ENCODE measurements at regions not wholly inside any gene's neighbourhood (a gene's known extent, or its start where the extent isn't known, plus 50 kb on each side); places are given as distances from the start of the nearest gene placed in this dataset.

DNA sequence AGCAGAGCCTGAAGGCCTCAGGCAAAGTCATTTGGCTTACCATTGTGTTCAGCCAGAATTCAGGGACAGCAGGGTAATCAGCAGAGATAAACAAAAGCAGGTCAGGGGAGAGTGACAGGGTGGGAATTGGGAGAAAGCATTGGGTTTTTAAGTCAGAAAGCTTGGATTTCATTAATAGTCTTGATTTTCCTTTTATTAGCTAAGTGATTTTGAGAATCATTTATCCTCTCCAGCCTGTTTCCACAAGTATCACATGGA lies 410.1 kb downstream of the HNRNPD start:
- DNase-seq (no peak), ATAC-seq (no peak)
- H3K27me3 ChIP-seq (ENCODE audit: control insufficient read depth, insufficient read depth, low read length), result no peaks in the 10 kb centered on the region
- no peak overlapping the region for H3K4me3 ChIP-seq (ENCODE audit: low read length)
- H3K4me1 Mint-ChIP-seq, result no peaks in the 10 kb centered on the region
- no peaks in the 10 kb centered on the region for H3K36me3 ChIP-seq (ENCODE audit: control insufficient read depth, insufficient read depth, low read length)
- H3K4me1 ChIP-seq (ENCODE audit: control insufficient read depth, insufficient read depth, low read length), result no peaks in the 10 kb centered on the region
- no peak overlapping the region for H3K27ac ChIP-seq (ENCODE audit: low read length)
- no peak overlapping the region for H3K27ac Mint-ChIP-seq
- H3K36me3 Mint-ChIP-seq, result no peaks in the 10 kb centered on the region
- intact Hi-C loops (cut with micrococcal nuclease), result no loop called here
- H3K9me3 ChIP-seq (ENCODE audit: control insufficient read depth, insufficient read depth, low read length), result no peaks in the 10 kb centered on the region
- no peaks in the 10 kb centered on the region for H3K9me3 Mint-ChIP-seq
- TF ChIP-seq CTCF (IDR thresholded peaks at IDR 0.05), result no peak
- H3K4me3 Mint-ChIP-seq, result no peak overlapping the region
- H3K27me3 Mint-ChIP-seq (ENCODE audit: low read depth in 2 of 2), result peaks cover 7% of the 10 kb centered on the region in 2 donors

DNA sequence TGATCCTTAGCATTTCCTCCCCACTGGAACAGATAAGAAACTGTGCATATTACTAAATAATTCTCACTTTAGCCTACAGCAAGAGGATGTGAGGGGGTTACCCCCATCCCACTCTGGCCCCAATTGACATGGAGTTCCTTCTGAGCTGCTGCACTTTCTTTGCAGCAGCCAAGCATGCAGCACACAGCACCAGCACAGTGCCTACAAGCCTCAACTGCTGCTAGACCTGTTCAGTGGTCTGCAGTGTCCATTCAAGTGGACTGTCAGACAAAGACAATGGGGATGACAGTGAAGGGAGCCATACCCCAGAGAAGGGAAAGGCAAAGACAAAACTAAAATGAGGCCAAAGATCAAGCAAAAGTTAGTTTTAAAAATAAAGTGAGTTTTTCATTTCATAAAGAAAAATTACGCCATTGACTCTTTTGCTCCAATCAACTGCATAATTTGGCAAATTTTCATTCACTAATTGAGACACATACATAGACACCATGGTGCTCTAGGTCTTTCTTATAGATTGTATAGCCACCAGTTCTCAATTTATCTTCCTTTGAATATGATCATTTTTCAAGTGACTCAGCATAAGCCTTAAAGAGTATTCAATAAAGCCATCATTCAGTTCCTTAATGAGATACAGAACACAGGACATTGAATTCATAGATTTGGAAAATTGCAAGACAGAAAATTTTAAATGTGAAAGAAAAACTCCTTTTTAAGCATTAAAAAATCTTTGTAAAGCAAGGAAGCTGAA lies 410.6 kb downstream of the HNRNPD start:
- H3K27me3 ChIP-seq (ENCODE audit: control insufficient read depth, insufficient read depth, low read length), result no peaks in the 10 kb centered on the region
- no peak overlapping the region for H3K4me3 ChIP-seq (ENCODE audit: low read length)
- H3K36me3 ChIP-seq (ENCODE audit: control insufficient read depth, insufficient read depth, low read length), result no peaks in the 10 kb centered on the region
- Mint-ChIP-seq H3K27ac (no peak overlapping the region), H3K4me3 (no peak overlapping the region), H3K9me3 (no peaks in the 10 kb centered on the region), H3K36me3 (no peaks in the 10 kb centered on the region), H3K4me1 (no peaks in the 10 kb centered on the region), H3K27me3 (ENCODE audit: low read depth in 2 of 2) (peaks cover 7% of the 10 kb centered on the region in 2 donors)
- no peak for TF ChIP-seq CTCF (IDR thresholded peaks at IDR 0.05)
- no peak for DNase-seq
- H3K9me3 ChIP-seq (ENCODE audit: control insufficient read depth, insufficient read depth, low read length), result no peaks in the 10 kb centered on the region
- no peak overlapping the region for H3K27ac ChIP-seq (ENCODE audit: low read length)
- ATAC-seq, result no peak
- no peaks in the 10 kb centered on the region for H3K4me1 ChIP-seq (ENCODE audit: control insufficient read depth, insufficient read depth, low read length)
- intact Hi-C loops (cut with micrococcal nuclease), result no loop called here
- 86% methylated on average over 1 of the region's 1 CpG for WGBS (ENCODE audit: insufficient coverage)

DNA sequence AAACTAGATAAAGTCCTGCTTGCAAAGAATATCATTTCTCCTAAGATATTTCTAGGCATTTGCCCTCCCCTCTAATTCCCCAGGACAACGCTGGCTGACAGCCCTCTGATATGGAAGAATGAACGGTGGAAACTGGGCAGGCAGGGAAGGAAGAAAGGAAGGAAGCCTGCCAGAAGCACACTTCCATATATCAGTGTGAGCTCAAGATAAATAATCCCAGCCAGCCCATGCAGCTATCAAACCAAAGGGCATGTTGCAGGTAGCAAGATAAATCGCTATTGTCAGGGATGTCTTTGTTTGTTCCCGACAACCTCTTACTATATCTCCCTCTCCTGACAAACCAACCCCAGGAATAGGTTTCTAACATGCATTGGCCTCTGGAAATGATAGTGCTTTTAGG lies 412.8 kb downstream of the HNRNPD start:
- Mint-ChIP-seq H3K4me3 (no peak overlapping the region), H3K9me3 (no peaks in the 10 kb centered on the region), H3K27ac (no peak overlapping the region), H3K4me1 (no peaks in the 10 kb centered on the region), H3K36me3 (no peaks in the 10 kb centered on the region), H3K27me3 (ENCODE audit: low read depth in 2 of 2) (peaks cover 0 to 5% of the 10 kb centered on the region in 2 donors)
- intact Hi-C loops (cut with micrococcal nuclease), result no loop called here
- no peaks in the 10 kb centered on the region for H3K36me3 ChIP-seq (ENCODE audit: control insufficient read depth, insufficient read depth, low read length)
- no peak for TF ChIP-seq CTCF (IDR thresholded peaks at IDR 0.05)
- no peaks in the 10 kb centered on the region for H3K27me3 ChIP-seq (ENCODE audit: control insufficient read depth, insufficient read depth, low read length)
- 67% methylated on average over 3 of the region's 4 CpGs for WGBS (ENCODE audit: insufficient coverage)
- no peak overlapping the region for H3K4me3 ChIP-seq (ENCODE audit: low read length)
- DNase-seq (no peak), ATAC-seq (no peak)
- no peak overlapping the region for H3K27ac ChIP-seq (ENCODE audit: low read length)
- H3K4me1 ChIP-seq (ENCODE audit: control insufficient read depth, insufficient read depth, low read length), result no peaks in the 10 kb centered on the region
- H3K9me3 ChIP-seq (ENCODE audit: control insufficient read depth, insufficient read depth, low read length), result no peaks in the 10 kb centered on the region

- TF ChIP-seq CTCF (IDR thresholded peaks at IDR 0.05), result no peak
- no peaks in the 10 kb centered on the region for H3K4me1 ChIP-seq (ENCODE audit: control insufficient read depth, insufficient read depth, low read length)
- no peak overlapping the region for H3K4me3 ChIP-seq (ENCODE audit: low read length)
- H3K27me3 ChIP-seq (ENCODE audit: control insufficient read depth, insufficient read depth, low read length), result no peaks in the 10 kb centered on the region
- no peaks in the 10 kb centered on the region for H3K36me3 ChIP-seq (ENCODE audit: control insufficient read depth, insufficient read depth, low read length)
- peaks cover 2 to 8% of the 10 kb centered on the region in 2 donors for H3K27me3 Mint-ChIP-seq (ENCODE audit: low read depth in 2 of 2)
- ATAC-seq (no peak), DNase-seq (no peak)
- no peak overlapping the region for H3K27ac Mint-ChIP-seq
- no peaks in the 10 kb centered on the region for H3K9me3 Mint-ChIP-seq
- H3K4me3 Mint-ChIP-seq, result no peak overlapping the region
- no peaks in the 10 kb centered on the region for H3K36me3 Mint-ChIP-seq
- no peaks in the 10 kb centered on the region for H3K4me1 Mint-ChIP-seq
- intact Hi-C loops (cut with micrococcal nuclease), result no loop called here
- 67% methylated on average over 3 of the region's 3 CpGs for WGBS (ENCODE audit: insufficient coverage)
- no peak overlapping the region for H3K27ac ChIP-seq (ENCODE audit: low read length)
- no peaks in the 10 kb centered on the region for H3K9me3 ChIP-seq (ENCODE audit: control insufficient read depth, insufficient read depth, low read length)
Measured at GRCh38 chr4:81954271-81954670, 419.5 kb downstream of the HNRNPD start.

Measured in natural killer cell (primary cell).